Glutamatergic neuron (in vitro differentiated cells): ENCODE measurements at regions not wholly inside any gene's neighbourhood (a gene's known extent, or its start where the extent isn't known, plus 50 kb on each side); places are given as distances from the start of the nearest gene placed in this dataset.

Source experiments
- DNase-seq: peaks from one replicate; pipeline ENCODE4 v3.0.0; 2022
- H3K27ac Mint-ChIP-seq: one replicate; pipeline ENCODE4 v1.8.0; 2020; ENCODE audit warnings: mild to moderate bottlenecking, mixed read lengths, inconsistent platforms; ENCODE audit not compliant: unreplicated experiment
- H3K27me3 Mint-ChIP-seq: one replicate; pipeline ENCODE4 v1.8.0; 2020; ENCODE audit warnings: mild to moderate bottlenecking, moderate library complexity, mixed read lengths, inconsistent platforms; ENCODE audit not compliant: unreplicated experiment
- H3K36me3 Mint-ChIP-seq: one replicate; pipeline ENCODE4 v1.8.0; 2020; ENCODE audit warnings: mild to moderate bottlenecking, mixed read lengths, inconsistent platforms; ENCODE audit not compliant: unreplicated experiment
- H3K4me1 Mint-ChIP-seq: one replicate; pipeline ENCODE4 v1.8.0; 2020; ENCODE audit warnings: mild to moderate bottlenecking, low read depth, mixed read lengths, inconsistent platforms; ENCODE audit not compliant: unreplicated experiment
- H3K4me3 Mint-ChIP-seq: one replicate; pipeline ENCODE4 v1.8.0; 2020; ENCODE audit warnings: mild to moderate bottlenecking, mixed read lengths, inconsistent platforms; ENCODE audit not compliant: unreplicated experiment
- H3K9me3 Mint-ChIP-seq: one replicate; pipeline ENCODE4 v1.8.0; 2020; ENCODE audit warnings: mild to moderate bottlenecking, moderate library complexity, mixed read lengths, inconsistent platforms; ENCODE audit not compliant: unreplicated experiment
- TF ChIP-seq, protein P1 (sequence below): fragments of 200-600 bp; sonication (generic); IDR thresholded peaks from one replicate; pipeline ENCODE4 v1.5.0; 2021; ENCODE audit not compliant: partially characterized antibody, unreplicated experiment

DNA sequence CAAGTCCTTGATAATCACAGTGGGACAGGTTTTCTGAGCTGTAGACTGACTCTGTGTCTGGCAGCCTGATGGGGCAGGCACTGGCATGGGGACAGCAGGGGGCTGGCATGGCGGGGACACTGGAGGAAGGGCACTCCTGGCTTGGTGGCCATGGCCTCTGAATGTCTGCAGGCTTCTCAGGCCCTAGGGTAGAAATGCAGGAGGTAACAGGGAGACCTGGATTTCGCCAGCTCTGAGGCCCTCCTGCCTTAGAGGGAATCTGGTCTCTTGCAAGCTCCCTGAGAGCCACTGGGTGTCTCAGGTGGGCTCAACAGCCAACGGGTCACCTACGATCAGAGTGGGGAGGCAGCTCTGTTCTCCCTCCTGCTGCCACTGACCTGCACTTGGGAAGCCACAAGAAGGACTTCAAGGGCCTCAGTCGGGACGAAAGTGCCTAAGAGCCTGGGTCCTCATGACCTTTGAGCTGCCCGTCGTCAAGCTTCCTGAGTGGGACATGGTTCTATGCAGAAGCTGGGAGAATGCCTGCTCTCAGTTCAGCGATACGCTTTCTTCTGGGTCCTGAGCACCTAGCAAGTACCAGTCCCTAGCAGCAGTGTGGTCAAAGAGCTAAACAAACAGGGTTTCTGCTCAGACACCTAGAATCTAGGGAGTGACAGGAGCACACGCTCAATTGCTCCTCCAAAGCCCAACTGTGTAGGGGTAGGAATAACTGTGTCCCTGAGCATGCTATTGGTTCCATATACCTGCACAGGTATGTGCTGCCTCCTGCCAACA lies 569.0 kb downstream of the PTPRU start:
- no peaks in the 10 kb centered on the region for H3K9me3 Mint-ChIP-seq
- peaks cover 5% of the 10 kb centered on the region for H3K27me3 Mint-ChIP-seq
- H3K36me3 Mint-ChIP-seq: no peaks in the 10 kb centered on the region
- no peak overlapping the region for H3K4me3 Mint-ChIP-seq
- TF ChIP-seq, protein P1, sequence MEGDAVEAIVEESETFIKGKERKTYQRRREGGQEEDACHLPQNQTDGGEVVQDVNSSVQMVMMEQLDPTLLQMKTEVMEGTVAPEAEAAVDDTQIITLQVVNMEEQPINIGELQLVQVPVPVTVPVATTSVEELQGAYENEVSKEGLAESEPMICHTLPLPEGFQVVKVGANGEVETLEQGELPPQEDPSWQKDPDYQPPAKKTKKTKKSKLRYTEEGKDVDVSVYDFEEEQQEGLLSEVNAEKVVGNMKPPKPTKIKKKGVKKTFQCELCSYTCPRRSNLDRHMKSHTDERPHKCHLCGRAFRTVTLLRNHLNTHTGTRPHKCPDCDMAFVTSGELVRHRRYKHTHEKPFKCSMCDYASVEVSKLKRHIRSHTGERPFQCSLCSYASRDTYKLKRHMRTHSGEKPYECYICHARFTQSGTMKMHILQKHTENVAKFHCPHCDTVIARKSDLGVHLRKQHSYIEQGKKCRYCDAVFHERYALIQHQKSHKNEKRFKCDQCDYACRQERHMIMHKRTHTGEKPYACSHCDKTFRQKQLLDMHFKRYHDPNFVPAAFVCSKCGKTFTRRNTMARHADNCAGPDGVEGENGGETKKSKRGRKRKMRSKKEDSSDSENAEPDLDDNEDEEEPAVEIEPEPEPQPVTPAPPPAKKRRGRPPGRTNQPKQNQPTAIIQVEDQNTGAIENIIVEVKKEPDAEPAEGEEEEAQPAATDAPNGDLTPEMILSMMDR: no peak
- H3K27ac Mint-ChIP-seq: no peak overlapping the region
- no peak for DNase-seq
- H3K4me1 Mint-ChIP-seq: peaks cover 10% of the 10 kb centered on the region

DNA sequence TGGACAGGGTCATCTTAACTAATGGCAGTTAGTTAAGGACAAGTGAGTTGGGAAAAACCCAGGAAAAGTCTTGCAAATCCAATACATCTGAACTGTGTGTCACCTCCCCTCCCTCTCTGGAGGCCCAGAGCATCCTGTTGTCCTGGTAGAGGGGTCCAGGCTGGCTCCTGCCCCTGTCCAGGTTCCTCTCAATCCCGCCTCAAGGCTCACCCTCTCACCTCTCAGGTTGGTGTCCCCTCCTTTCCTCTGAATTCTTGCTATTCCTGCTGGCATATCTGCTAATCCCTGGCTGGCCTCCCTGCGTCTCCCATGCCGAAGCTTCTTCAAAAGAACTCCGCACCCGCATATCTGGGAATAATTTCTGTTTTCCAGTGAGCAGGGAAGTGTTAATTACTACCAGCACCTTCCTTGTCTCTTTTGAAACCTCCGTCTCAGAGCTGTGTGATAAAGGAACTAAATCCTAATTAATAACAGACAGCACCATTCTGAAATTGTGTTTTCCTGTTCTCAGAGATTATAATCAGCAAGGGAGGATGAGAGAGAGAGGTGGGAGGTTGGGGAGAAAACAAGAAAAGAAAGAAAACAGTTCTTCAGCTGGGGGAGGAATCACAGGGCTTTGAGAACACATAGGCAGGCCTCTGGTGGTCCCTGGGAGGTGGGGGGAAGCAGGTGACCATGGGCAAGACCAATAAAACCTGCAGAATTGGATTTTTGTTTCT lies 568.0 kb downstream of the PTPRU start:
- Mint-ChIP-seq H3K4me1 (peaks cover 10% of the 10 kb centered on the region), H3K27me3 (peaks cover 5% of the 10 kb centered on the region), H3K36me3 (peaks cover 3% of the 10 kb centered on the region), H3K4me3 (no peak overlapping the region), H3K9me3 (peaks cover 2% of the 10 kb centered on the region), H3K27ac (no peak overlapping the region)
- TF ChIP-seq, protein P1: no peak
- no peak for DNase-seq

DNA sequence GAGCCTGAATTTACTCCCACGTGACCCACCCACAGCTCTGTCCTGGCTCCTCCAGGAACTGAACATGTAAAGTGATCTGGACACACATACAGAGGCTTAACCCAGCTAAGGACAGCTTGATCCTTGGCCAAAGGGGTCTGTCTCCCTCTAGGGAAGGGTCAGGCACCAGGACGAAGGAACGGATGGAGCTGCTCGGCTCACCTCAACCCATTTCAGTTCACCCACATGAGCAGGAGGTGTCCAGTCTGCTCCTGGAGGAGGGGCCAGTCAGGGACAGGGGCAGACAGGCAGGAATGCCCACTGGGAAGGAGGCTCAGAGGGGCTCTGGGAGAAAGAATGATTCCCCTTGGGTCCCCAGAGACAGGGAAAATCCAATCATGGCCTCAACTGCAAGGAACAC lies 567.2 kb downstream of the PTPRU start:
- Mint-ChIP-seq H3K27ac (no peak overlapping the region), H3K27me3 (peaks cover 5% of the 10 kb centered on the region), H3K4me1 (peaks cover 10% of the 10 kb centered on the region), H3K36me3 (peaks cover 11% of the 10 kb centered on the region), H3K4me3 (no peak overlapping the region), H3K9me3 (peaks cover 3% of the 10 kb centered on the region)
- no peak for DNase-seq
- TF ChIP-seq, protein P1: no peak

DNA sequence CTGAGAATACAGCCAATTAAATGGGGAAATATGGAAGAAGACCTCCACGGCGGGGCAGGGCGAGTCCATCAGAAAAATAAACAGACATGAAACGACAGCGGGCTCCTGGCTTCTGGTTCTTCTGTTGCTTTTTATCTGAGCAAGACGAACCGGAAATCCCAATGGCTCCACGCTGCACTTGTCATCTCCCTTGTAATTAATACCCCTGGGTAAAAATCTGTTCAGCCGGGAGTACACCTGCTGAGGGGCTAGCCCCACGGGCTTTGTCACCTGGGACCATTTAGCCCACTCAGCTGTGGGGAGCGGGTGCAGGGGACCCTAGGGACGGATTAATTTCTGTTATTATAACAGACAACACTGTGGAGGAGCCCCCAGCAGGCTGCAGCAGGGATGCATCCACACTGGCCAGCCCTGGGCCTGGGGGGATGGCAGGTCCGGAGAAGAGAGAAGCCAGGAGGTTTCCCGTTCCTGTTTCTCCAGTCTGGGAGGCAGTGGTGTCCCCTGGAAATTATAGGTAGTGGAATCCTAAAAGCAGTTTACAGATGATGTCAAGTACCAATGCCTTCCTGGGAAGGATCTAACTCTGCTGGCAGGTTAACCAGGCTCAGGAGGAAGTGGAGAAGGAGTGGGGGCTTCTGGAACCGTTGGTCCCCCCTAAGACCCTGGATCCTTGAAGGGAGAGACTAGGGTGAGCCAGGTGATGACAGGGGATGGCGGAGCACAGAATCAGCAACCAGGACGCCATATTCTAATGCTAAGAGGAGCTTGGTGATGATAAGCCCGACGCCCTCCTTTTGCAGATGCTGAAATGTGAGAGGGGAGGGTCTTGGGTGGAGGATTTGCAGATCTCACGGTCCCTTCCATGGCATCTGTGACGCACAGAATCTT lies 566.1 kb downstream of the PTPRU start:
- peaks cover 5% of the 10 kb centered on the region for H3K27me3 Mint-ChIP-seq
- TF ChIP-seq, protein P1: no peak
- H3K36me3 Mint-ChIP-seq: peaks cover 15% of the 10 kb centered on the region
- H3K9me3 Mint-ChIP-seq: peaks cover 3% of the 10 kb centered on the region
- no peak overlapping the region for H3K4me3 Mint-ChIP-seq
- no peak for DNase-seq
- H3K27ac Mint-ChIP-seq: no peak overlapping the region
- peaks cover 10% of the 10 kb centered on the region for H3K4me1 Mint-ChIP-seq
